Loucy (cell line): ENCODE measurements at regions not wholly inside any gene's neighbourhood (a gene's known extent, or its start where the extent isn't known, plus 50 kb on each side); places are given as distances from the start of the nearest gene placed in this dataset.

Experiments used
- H2AFZ ChIP-seq: fragments of 200-600 bp; sonication (generic); 2 replicates; pipeline ENCODE4 v1.6.0; 2016; ENCODE audit warnings: antibody characterized with exemption, mild to moderate bottlenecking, low read length, moderate library complexity
- H3F3A ChIP-seq: fragments of 200-600 bp; 2 replicates; pipeline ENCODE4 v1.6.0; 2016; ENCODE audit warnings: antibody characterized with exemption, low read depth, mild to moderate bottlenecking
- H3K27me3 ChIP-seq: fragments of 200-600 bp; sonication (generic); 2 replicates; pipeline ENCODE4 v1.6.1; 2014; ENCODE audit warnings: low read length, mild to moderate bottlenecking; ENCODE audit not compliant: insufficient read depth, poor library complexity, severe bottlenecking
- H3K36me3 ChIP-seq: fragments of 200-600 bp; sonication (generic); 2 replicates; pipeline ENCODE4 v1.6.1; 2016; ENCODE audit warnings: low read length; ENCODE audit not compliant: insufficient read depth
- H3K4me1 ChIP-seq: fragments of 200-600 bp; sonication (generic); 2 replicates; pipeline ENCODE4 v1.5.1; 2014; ENCODE audit warnings: low read length, mild to moderate bottlenecking; ENCODE audit not compliant: insufficient read depth, poor library complexity, severe bottlenecking
- H3K4me2 ChIP-seq: fragments of 200-600 bp; sonication (generic); 2 replicates; pipeline ENCODE4 v1.6.0; 2014; ENCODE audit warnings: antibody characterized with exemption, low read length, low read depth, mild to moderate bottlenecking; ENCODE audit not compliant: poor library complexity, severe bottlenecking
- H3K4me3 ChIP-seq: fragments of 200-600 bp; sonication (generic); 2 replicates; pipeline ENCODE4 v1.5.1; 2014; ENCODE audit warnings: low read length, mild to moderate bottlenecking, mixed read lengths; ENCODE audit not compliant: poor library complexity, severe bottlenecking
- H3K79me2 ChIP-seq: fragments of 200-600 bp; sonication (generic); 2 replicates; pipeline ENCODE4 v1.6.1; 2014; ENCODE audit warnings: low read length; ENCODE audit not compliant: insufficient read depth
- H3K9ac ChIP-seq: fragments of 200-600 bp; sonication (generic); 2 replicates; pipeline ENCODE4 v1.6.0; 2014; ENCODE audit warnings: mild to moderate bottlenecking, low read depth, low read length, moderate library complexity; ENCODE audit not compliant: poor library complexity, severe bottlenecking
- H3K9me2 ChIP-seq: fragments of 200-600 bp; sonication (generic); replicated peaks from 2 replicates; pipeline ENCODE4 v1.6.1; 2016; ENCODE audit warnings: low read depth, low read length, mixed read lengths
- H3K9me3 ChIP-seq: fragments of 200-600 bp; sonication (generic); 2 replicates; pipeline ENCODE4 v1.6.1; 2014; ENCODE audit warnings: mild to moderate bottlenecking, antibody characterized with exemption, low read length, low read depth; ENCODE audit not compliant: insufficient read depth
- H4K20me1 ChIP-seq: fragments of 200-600 bp; sonication (generic); 2 replicates; pipeline ENCODE4 v1.6.0; 2014; ENCODE audit warnings: antibody characterized with exemption, low read length, mild to moderate bottlenecking; ENCODE audit not compliant: insufficient read depth, poor library complexity, severe bottlenecking
- CTCF ChIP-seq: fragments of 200-600 bp; sonication (generic); conservative IDR thresholded peaks from 2 replicates; pipeline ENCODE4 v1.5.1; 2014; ENCODE audit warnings: mild to moderate bottlenecking, antibody characterized with exemption, low read length
- EZH2phosphoT487 ChIP-seq: fragments of 200-600 bp; IDR thresholded peaks from 2 replicates; pipeline ENCODE4 v1.6.1; 2018; ENCODE audit warnings: antibody characterized with exemption, mild to moderate bottlenecking, moderate library complexity, borderline replicate concordance

GRCh38 chr3:22724420-22724819 lies 478.7 kb upstream of the UBE2E2 start:
- Histone ChIP-seq H3K4me3 (no peak overlapping the region), H3K4me1 (no peaks in the 10 kb centered on the region), H3K36me3 (no peaks in the 10 kb centered on the region), H3K9me2 (no peaks in the 10 kb centered on the region), H3K9me3 (no peaks in the 10 kb centered on the region), H3K4me2 (no peak overlapping the region), H4K20me1 (no peaks in the 10 kb centered on the region), H3K27me3 (no peaks in the 10 kb centered on the region), H3F3A (no peaks in the 10 kb centered on the region), H3K79me2 (no peaks in the 10 kb centered on the region), H2AFZ (no peak overlapping the region), H3K9ac (no peak overlapping the region)
- no peak for TF ChIP-seq CTCF
- no peak for TF ChIP-seq EZH2phosphoT487

GRCh38 chr3:22728406-22728805 lies 474.7 kb upstream of the UBE2E2 start:
- no peak overlapping the region for H3K4me2 ChIP-seq
- H3K9ac ChIP-seq: no peak overlapping the region
- no peaks in the 10 kb centered on the region for H3K27me3 ChIP-seq
- H3K36me3 ChIP-seq: no peaks in the 10 kb centered on the region
- H3K9me2 ChIP-seq: no peaks in the 10 kb centered on the region
- H3K9me3 ChIP-seq: no peaks in the 10 kb centered on the region
- no peaks in the 10 kb centered on the region for H3F3A ChIP-seq
- no peaks in the 10 kb centered on the region for H3K4me1 ChIP-seq
- H4K20me1 ChIP-seq: no peaks in the 10 kb centered on the region
- H3K79me2 ChIP-seq: no peaks in the 10 kb centered on the region
- no peak for TF ChIP-seq EZH2phosphoT487
- no peak for TF ChIP-seq CTCF
- H2AFZ ChIP-seq: peak overlapping the region; percentile 48; the same call in 1 of the 2 replicates
- H3K4me3 ChIP-seq: no peak overlapping the region

GRCh38 chr3:22729212-22729611 lies 473.9 kb upstream of the UBE2E2 start:
- Histone ChIP-seq H3K36me3 (no peaks in the 10 kb centered on the region), H2AFZ (no peak overlapping the region), H3K9ac (no peak overlapping the region), H3K9me2 (no peaks in the 10 kb centered on the region), H3K4me1 (peaks cover 5% of the 10 kb centered on the region), H3K4me2 (no peak overlapping the region), H3F3A (no peaks in the 10 kb centered on the region), H3K4me3 (no peak overlapping the region), H3K27me3 (no peaks in the 10 kb centered on the region), H3K79me2 (no peaks in the 10 kb centered on the region), H4K20me1 (no peaks in the 10 kb centered on the region), H3K9me3 (no peaks in the 10 kb centered on the region)
- TF ChIP-seq EZH2phosphoT487 (no peak), CTCF (no peak)
